ENCODE measurements at regions not wholly inside any gene's neighbourhood (a gene's known extent, or its start where the extent isn't known, plus 50 kb on each side); places are given as distances from the start of the nearest gene placed in this dataset.

- TF ChIP-seq, protein P1, sequence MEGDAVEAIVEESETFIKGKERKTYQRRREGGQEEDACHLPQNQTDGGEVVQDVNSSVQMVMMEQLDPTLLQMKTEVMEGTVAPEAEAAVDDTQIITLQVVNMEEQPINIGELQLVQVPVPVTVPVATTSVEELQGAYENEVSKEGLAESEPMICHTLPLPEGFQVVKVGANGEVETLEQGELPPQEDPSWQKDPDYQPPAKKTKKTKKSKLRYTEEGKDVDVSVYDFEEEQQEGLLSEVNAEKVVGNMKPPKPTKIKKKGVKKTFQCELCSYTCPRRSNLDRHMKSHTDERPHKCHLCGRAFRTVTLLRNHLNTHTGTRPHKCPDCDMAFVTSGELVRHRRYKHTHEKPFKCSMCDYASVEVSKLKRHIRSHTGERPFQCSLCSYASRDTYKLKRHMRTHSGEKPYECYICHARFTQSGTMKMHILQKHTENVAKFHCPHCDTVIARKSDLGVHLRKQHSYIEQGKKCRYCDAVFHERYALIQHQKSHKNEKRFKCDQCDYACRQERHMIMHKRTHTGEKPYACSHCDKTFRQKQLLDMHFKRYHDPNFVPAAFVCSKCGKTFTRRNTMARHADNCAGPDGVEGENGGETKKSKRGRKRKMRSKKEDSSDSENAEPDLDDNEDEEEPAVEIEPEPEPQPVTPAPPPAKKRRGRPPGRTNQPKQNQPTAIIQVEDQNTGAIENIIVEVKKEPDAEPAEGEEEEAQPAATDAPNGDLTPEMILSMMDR (conservative IDR thresholded peaks at IDR 0.05; ENCODE audit: low read length), result no peak
- no peak for TF ChIP-seq EZH2phosphoT487 (IDR thresholded peaks at IDR 0.05; ENCODE audit: borderline replicate concordance, low read depth, low read length)
These were observed 361.0 kb upstream of the TMEFF2 start for GRCh38 chr2:192555740-192556139.
